Heart right ventricle (tissue), 16 donors: ENCODE measurements at regions not wholly inside any gene's neighbourhood (a gene's known extent, or its start where the extent isn't known, plus 50 kb on each side); places are given as distances from the start of the nearest gene placed in this dataset.

Experiments used
- ATAC-seq, 8 donors: fragments of 200-7000 bp; cut with Tn5 transposase; one replicate each; pipeline ENCODE4 v1.9.1; 2020; ENCODE audit warnings: mild to moderate bottlenecking in 8 of 8, moderate library complexity in 8 of 8, moderate number of reproducible peaks in 1 of 8
- DNase-seq, 2 donors: peaks; one replicate each; pipeline ENCODE4 v3.0.0-alpha.2; 2020
- H3K27ac ChIP-seq, 10 donors: fragments of 200-600 bp; sonication (generic) in 2 of 10; one replicate each; pipeline versions ENCODE4 v1.5.0 to v1.8.0; 2020 to 2022; ENCODE audit warnings: mild to moderate bottlenecking in 3 of 10
- H3K27me3 ChIP-seq, 7 donors: fragments of 200-600 bp; one replicate each; pipeline ENCODE4 v1.8.0; 2021 to 2022; ENCODE audit warnings: mild to moderate bottlenecking in 2 of 7
- H3K36me3 ChIP-seq, 9 donors: fragments of 200-600 bp; sonication (generic) in 1 of 9; one replicate each; pipeline versions ENCODE4 v1.5.0 to v1.8.0; 2020 to 2022; ENCODE audit warnings: mild to moderate bottlenecking in 2 of 9
- H3K4me1 ChIP-seq, 9 donors: fragments of 200-600 bp; sonication (generic) in 1 of 9; one replicate each; pipeline versions ENCODE4 v1.5.0 to v1.8.0; 2020 to 2022; ENCODE audit warnings: mild to moderate bottlenecking in 4 of 9
- H3K4me3 ChIP-seq, 10 donors: fragments of 200-600 bp; sonication (generic) in 2 of 10; one replicate each; pipeline versions ENCODE4 v1.5.0 to v1.8.0; 2020 to 2022; ENCODE audit warnings: mild to moderate bottlenecking in 7 of 10, moderate library complexity in 2 of 10
- H3K9me3 ChIP-seq, 11 donors: fragments of 200-600 bp in 10 of 11; sonication (generic) in 2 of 11; one replicate each; pipeline versions ENCODE4 v1.5.0 to v1.8.0; 2013 to 2022; ENCODE audit warnings: mild to moderate bottlenecking in 2 of 11, control low read depth in 1 of 11, moderate library complexity in 1 of 11
- WGBS, 2 donors: extraction: QIAGEN DNeasy Blood & Tissue Kit; methylation state at CpG; one replicate each; pipeline ENCODE4 v1.1.7; 2013; ENCODE audit warnings: inconsistent platforms in 1 of 2; 5-methylcytosine and 5-hydroxymethylcytosine counted together
- intact Hi-C, 10 donors: fragments of 100-400 bp; cut with DNase I; formaldehyde crosslinking; loops; one replicate each; pipeline versions ENCODE4 v1.11.1 to v1.14.2; 2022
- TF ChIP-seq, protein P1 (sequence below), 9 donors: fragments of 200-600 bp; sonication (generic) in 2 of 9; IDR thresholded peaks; one replicate each; pipeline versions ENCODE4 v1.5.0 to v1.8.0; 2021 to 2022; ENCODE audit warnings: antibody characterized with exemption in 9 of 9, mild to moderate bottlenecking in 5 of 9, moderate library complexity in 1 of 9
- donor health status: Arrhythmogenic right ventricular cardiomyopathy.
- donor health status: ischemic (EF 13 %, LVEDD 7.1; RV severe dilation, severe dysfunction).
- donor health status: healthy with polysubstance abuse.
- donor health status: DM: no; HTN: yes; CAD: no.
- donor health status: DM: no; HTN: no; CAD: no.
- donor health status: ischemic (EF 25% LVEDD 6.9; RV normal size, moderate dysfunction).
- donor health status: ischemic (EF 25% LVEDD 5.7; RV mildly dilated, moderate dysfunction).
- donor health status: healthy.
- donor health status: DM: yes; HTN: yes; CAD: no.
- donor health status: Ischemic cardiomyopathy.
- donor health status: ischemic (EF 35%, LVEDD 5.7; RV mildly dilated, moderate dysfunction).
- donor health status: nonischemic (EF 11% LVEDD 7.7; RV severe dilation, severe dysfunction).
- donor health status: DM: yes; HTN: yes; CAD: no.
- donor health status: PGD.
- donor health status: ischemic (EF 29% LVEDD 5.4; RV normal size, mild dysfunction).
- donor health status: nonischemic (EF 23%, LVEDD 6.1; RV moderate dilation, normal function).

DNA sequence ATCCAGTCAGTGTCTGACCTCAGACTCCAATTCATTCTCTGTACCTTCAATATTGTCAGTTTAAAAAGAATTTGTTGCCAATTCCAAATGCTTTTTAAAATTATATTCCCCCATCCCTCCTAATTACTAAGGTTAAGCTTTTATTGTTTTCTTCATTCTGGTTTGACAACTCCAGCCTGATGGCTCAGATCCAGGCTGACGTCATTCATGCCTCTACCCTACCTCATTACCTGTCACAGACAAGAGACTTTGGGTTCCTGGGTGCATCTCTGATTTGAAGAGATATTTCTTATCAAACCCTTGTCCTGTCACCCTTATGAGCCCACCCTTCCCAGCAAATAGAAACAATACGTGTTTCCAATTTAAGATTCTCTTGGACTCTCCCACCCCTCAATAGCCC is 300.2 kb upstream of the CLNK start:
- ATAC-seq (no peak), DNase-seq (no peak)
- H3K9me3 ChIP-seq: peaks cover 0 to 9% (median 0%) of the 10 kb centered on the region in 11 donors
- no peaks in the 10 kb centered on the region for H3K27me3 ChIP-seq
- no peak overlapping the region for H3K27ac ChIP-seq
- no peak overlapping the region for H3K4me3 ChIP-seq
- intact Hi-C loops: no loop called here
- no peaks in the 10 kb centered on the region for H3K36me3 ChIP-seq
- TF ChIP-seq, protein P1, sequence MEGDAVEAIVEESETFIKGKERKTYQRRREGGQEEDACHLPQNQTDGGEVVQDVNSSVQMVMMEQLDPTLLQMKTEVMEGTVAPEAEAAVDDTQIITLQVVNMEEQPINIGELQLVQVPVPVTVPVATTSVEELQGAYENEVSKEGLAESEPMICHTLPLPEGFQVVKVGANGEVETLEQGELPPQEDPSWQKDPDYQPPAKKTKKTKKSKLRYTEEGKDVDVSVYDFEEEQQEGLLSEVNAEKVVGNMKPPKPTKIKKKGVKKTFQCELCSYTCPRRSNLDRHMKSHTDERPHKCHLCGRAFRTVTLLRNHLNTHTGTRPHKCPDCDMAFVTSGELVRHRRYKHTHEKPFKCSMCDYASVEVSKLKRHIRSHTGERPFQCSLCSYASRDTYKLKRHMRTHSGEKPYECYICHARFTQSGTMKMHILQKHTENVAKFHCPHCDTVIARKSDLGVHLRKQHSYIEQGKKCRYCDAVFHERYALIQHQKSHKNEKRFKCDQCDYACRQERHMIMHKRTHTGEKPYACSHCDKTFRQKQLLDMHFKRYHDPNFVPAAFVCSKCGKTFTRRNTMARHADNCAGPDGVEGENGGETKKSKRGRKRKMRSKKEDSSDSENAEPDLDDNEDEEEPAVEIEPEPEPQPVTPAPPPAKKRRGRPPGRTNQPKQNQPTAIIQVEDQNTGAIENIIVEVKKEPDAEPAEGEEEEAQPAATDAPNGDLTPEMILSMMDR (IDR thresholded peaks at IDR 0.05): no peak
- no peaks in the 10 kb centered on the region for H3K4me1 ChIP-seq
- 76 to 78% methylated on average over 2 of the region's 2 CpGs for WGBS, 2 donors

DNA sequence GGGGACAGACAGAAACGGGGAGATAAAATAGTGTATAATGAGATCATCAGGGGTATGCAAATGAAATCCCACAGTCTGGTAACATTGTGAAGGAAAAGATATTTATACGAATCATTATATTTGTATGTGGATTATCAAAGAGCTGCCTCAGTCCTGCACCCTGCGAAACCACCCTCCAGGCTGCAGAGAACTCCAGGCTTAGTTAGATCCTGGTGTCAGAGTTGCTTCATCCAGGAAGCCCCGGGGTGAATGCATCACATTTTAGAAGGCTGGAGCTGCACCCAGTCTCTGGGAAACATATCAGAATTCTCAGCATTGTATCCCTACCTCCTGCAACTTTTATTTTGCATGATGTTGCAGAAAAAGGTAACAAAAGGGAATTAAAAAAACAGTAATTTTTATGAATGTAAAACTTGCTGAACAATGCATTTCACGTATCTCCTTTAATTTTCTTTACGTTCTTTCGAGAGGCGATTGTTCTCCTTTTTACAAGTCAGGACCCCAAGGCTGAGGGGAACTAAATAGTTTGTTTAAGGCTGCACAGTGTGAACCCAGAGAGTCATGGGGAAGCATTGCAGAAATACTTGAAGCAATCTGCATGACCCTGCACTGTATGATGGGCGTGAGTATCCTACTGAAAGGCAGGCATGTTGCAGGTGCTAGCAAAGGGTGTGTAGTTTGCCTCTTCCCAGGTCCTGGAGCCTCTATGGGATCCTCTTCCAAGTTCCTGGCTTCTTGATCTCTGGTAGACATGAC is 299.5 kb upstream of the CLNK start:
- Histone ChIP-seq H3K4me3 (no peak overlapping the region), H3K27ac (no peak overlapping the region), H3K36me3 (no peaks in the 10 kb centered on the region), H3K27me3 (no peaks in the 10 kb centered on the region), H3K9me3 (peaks cover 0 to 9% (median 0%) of the 10 kb centered on the region in 11 donors), H3K4me1 (no peaks in the 10 kb centered on the region)
- WGBS, 2 donors: 69 to 74% methylated on average over 9 of the region's 9 CpGs
- TF ChIP-seq, protein P1 (IDR thresholded peaks at IDR 0.05): no peak
- no peak for ATAC-seq
- no peak for DNase-seq
- intact Hi-C loops: no loop called here

DNA sequence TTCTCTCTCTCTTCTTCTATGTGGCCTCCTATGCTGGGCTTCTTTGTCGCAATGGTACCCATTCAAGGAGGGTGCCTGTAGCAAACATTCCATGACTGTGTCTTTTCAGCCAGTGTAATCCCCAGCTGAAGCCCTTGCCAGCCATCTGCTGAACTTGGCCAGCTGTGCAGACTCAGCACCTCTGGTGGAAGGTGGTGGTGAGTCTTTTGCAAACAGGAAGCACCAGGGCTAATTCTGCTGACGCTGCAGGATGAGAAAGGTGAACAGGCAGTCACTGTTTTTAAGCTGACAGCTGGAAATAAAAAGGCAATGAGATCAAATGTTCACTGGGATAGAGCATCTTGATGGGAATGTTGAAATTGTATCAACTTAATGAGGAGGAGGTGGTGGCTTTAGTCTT is 298.7 kb upstream of the CLNK start:
- no peaks in the 10 kb centered on the region for H3K4me1 ChIP-seq
- H3K27ac ChIP-seq: no peak overlapping the region
- no peak for DNase-seq
- WGBS, 2 donors: 35 to 54% methylated on average over 2 of the region's 2 CpGs
- H3K27me3 ChIP-seq: no peaks in the 10 kb centered on the region
- no peak overlapping the region for H3K4me3 ChIP-seq
- no peak for ATAC-seq
- intact Hi-C loops: no loop called here
- peaks cover 0 to 1% (median 0%) of the 10 kb centered on the region in 11 donors for H3K9me3 ChIP-seq
- TF ChIP-seq, protein P1 (IDR thresholded peaks at IDR 0.05): no peak
- H3K36me3 ChIP-seq: no peaks in the 10 kb centered on the region

DNA sequence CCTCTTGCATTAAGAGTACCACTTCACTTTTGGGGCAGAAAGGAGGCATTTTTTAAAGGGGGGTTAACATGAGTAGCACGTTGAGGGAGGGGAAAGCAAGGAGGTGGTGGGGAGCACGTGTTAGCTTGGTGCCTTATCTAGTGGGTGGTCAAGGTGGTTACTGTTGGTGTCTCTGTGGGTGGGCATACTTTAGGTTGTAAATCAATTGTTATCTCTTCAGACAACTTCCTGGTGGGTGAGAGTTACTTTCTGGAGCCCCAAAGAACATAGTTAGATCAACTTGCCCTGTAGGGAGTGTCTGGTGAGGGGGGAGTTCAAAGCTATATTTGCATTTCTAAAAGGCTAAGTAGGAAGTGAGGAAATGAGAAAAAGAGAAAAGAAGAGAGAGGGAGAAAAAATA is 297.7 kb upstream of the CLNK start:
- TF ChIP-seq, protein P1 (IDR thresholded peaks at IDR 0.05): no peak

More for the DNA sequence above, 297.7 kb upstream of the CLNK start:
- Histone ChIP-seq H3K4me1 (no peaks in the 10 kb centered on the region), H3K27ac (no peak overlapping the region), H3K4me3 (no peak overlapping the region), H3K27me3 (no peaks in the 10 kb centered on the region), H3K9me3 (no peaks in the 10 kb centered on the region), H3K36me3 (no peaks in the 10 kb centered on the region)
- WGBS, 2 donors: 8 to 19% methylated on average over 2 of the region's 2 CpGs
- intact Hi-C loops: no loop called here
- ATAC-seq: no peak
- no peak for DNase-seq
